ENCODE measurements at regions not wholly inside any gene's neighbourhood (a gene's known extent, or its start where the extent isn't known, plus 50 kb on each side); places are given as distances from the start of the nearest gene placed in this dataset.

GRCh38 chr5:75935572-75935971 is 147.6 kb upstream of the SV2C start:
- no peak for DNase-seq (ENCODE audit: low spot score)
- in situ Hi-C loops (cut with MboI; ENCODE audit: low sequenced_read_pairs, unreplicated experiment): no loop called here
- no peak for TF ChIP-seq CTCF (IDR thresholded peaks at IDR 0.05; ENCODE audit: borderline replicate concordance, control extremely low read depth, extremely low read depth, insufficient read depth, missing control alignments)

GRCh38 chr5:75933489-75933888 is 149.7 kb upstream of the SV2C start:
- in situ Hi-C loops (cut with MboI; ENCODE audit: low sequenced_read_pairs, unreplicated experiment): no loop called here
- DNase-seq (ENCODE audit: low spot score): no peak
- no peak for TF ChIP-seq CTCF (IDR thresholded peaks at IDR 0.05; ENCODE audit: borderline replicate concordance, control extremely low read depth, extremely low read depth, insufficient read depth, missing control alignments)

GRCh38 chr5:75931175-75931574 is 152.0 kb upstream of the SV2C start:
- TF ChIP-seq CTCF (IDR thresholded peaks at IDR 0.05; ENCODE audit: borderline replicate concordance, control extremely low read depth, extremely low read depth, insufficient read depth, missing control alignments): no peak
- no peak for DNase-seq (ENCODE audit: low spot score)
- in situ Hi-C loops (cut with MboI; ENCODE audit: low sequenced_read_pairs, unreplicated experiment): no loop called here

GRCh38 chr5:75928992-75929391 is 154.2 kb upstream of the SV2C start:
- DNase-seq (ENCODE audit: low spot score): no peak
- in situ Hi-C loops (cut with MboI; ENCODE audit: low sequenced_read_pairs, unreplicated experiment): no loop called here
- no peak for TF ChIP-seq CTCF (IDR thresholded peaks at IDR 0.05; ENCODE audit: borderline replicate concordance, control extremely low read depth, extremely low read depth, insufficient read depth, missing control alignments)

GRCh38 chr5:75922480-75922879 is 160.7 kb upstream of the SV2C start:
- in situ Hi-C loops (cut with MboI; ENCODE audit: low sequenced_read_pairs, unreplicated experiment): no loop called here
- no peak for DNase-seq (ENCODE audit: low spot score)
- TF ChIP-seq CTCF (IDR thresholded peaks at IDR 0.05; ENCODE audit: borderline replicate concordance, control extremely low read depth, extremely low read depth, insufficient read depth, missing control alignments): no peak

- TF ChIP-seq CTCF (IDR thresholded peaks at IDR 0.05; ENCODE audit: borderline replicate concordance, control extremely low read depth, extremely low read depth, insufficient read depth, missing control alignments): no peak
- in situ Hi-C loops (cut with MboI; ENCODE audit: low sequenced_read_pairs, unreplicated experiment): no loop called here
- no peak for DNase-seq (ENCODE audit: low spot score)
These were observed 162.2 kb upstream of the SV2C start for GRCh38 chr5:75921011-75921410.

- no peak for DNase-seq (ENCODE audit: low spot score)
- TF ChIP-seq CTCF (IDR thresholded peaks at IDR 0.05; ENCODE audit: borderline replicate concordance, control extremely low read depth, extremely low read depth, insufficient read depth, missing control alignments): no peak
- in situ Hi-C loops (cut with MboI; ENCODE audit: low sequenced_read_pairs, unreplicated experiment): no loop called here
These were observed 167.0 kb upstream of the SV2C start for GRCh38 chr5:75916144-75916543.
